Stimulated activated CD4-positive, alpha-beta T cell treated with anti-CD3 and anti-CD28 coated beads, Interleukin-1b, Interleukin-23, amount 100 ng/mL, for 1 hour (primary cell): ENCODE measurements at regions not wholly inside any gene's neighbourhood (a gene's known extent, or its start where the extent isn't known, plus 50 kb on each side); places are given as distances from the start of the nearest gene placed in this dataset.
"Not testable (repeated sequence)": the region's sequence is repeated elsewhere in the genome, so short reads cannot be mapped to it uniquely, and the experiment has no call there.

Source experiments
- DNase-seq, 2 donors: peaks; one replicate each; pipeline ENCODE4 v3.0.0-alpha.2; 2020; ENCODE audit warnings: low read depth in 2 of 2

- no peak for DNase-seq
Observed at GRCh38 chr3:25151281-25151902, 276.7 kb upstream of the RARB start.

GRCh38 chr3:25151903-25152295 lies 276.2 kb upstream of the RARB start:
- no peak for DNase-seq

- no peak for DNase-seq
Observed at GRCh38 chr3:25153136-25153535, 274.9 kb upstream of the RARB start.

GRCh38 chr3:25153561-25153960 lies 274.5 kb upstream of the RARB start:
- DNase-seq = no peak

- no peak for DNase-seq
Observed at GRCh38 chr3:25155652-25156471, 272.2 kb upstream of the RARB start.

GRCh38 chr3:25156626-25157025 lies 271.4 kb upstream of the RARB start:
- no peak for DNase-seq

GRCh38 chr3:25165306-25165705 lies 262.8 kb upstream of the RARB start:
- DNase-seq = no peak

GRCh38 chr3:25166016-25166415 lies 262.0 kb upstream of the RARB start:
- no peak for DNase-seq

GRCh38 chr3:25169151-25169550 lies 258.9 kb upstream of the RARB start:
- no peak for DNase-seq

- no peak for DNase-seq
Observed at GRCh38 chr3:25170021-25170420, 258.0 kb upstream of the RARB start.

- DNase-seq = no peak
Observed at GRCh38 chr3:25171118-25171807, 256.8 kb upstream of the RARB start.

GRCh38 chr3:25171897-25172296 lies 256.2 kb upstream of the RARB start:
- no peak for DNase-seq

- no peak for DNase-seq
Observed at GRCh38 chr3:25173606-25174005, 254.5 kb upstream of the RARB start.

- DNase-seq = no peak
Observed at GRCh38 chr3:25174251-25174650, 253.8 kb upstream of the RARB start.

GRCh38 chr3:25177041-25177440 lies 251.0 kb upstream of the RARB start:
- DNase-seq = no peak

GRCh38 chr3:25178672-25179071 lies 249.4 kb upstream of the RARB start:
- DNase-seq = no peak

GRCh38 chr3:25181096-25181495 lies 247.0 kb upstream of the RARB start:
- no peak for DNase-seq

GRCh38 chr3:25182794-25183193 lies 245.3 kb upstream of the RARB start:
- DNase-seq = no peak

GRCh38 chr3:25184641-25185250 lies 243.3 kb upstream of the RARB start:
- no peak for DNase-seq

- DNase-seq = no peak
Observed at GRCh38 chr3:25191673-25192072, 236.4 kb upstream of the RARB start.

GRCh38 chr3:25199567-25199966 lies 228.5 kb upstream of the RARB start:
- DNase-seq = not testable (repeated sequence)

- no peak for DNase-seq
Observed at GRCh38 chr3:25212736-25213135, 215.3 kb upstream of the RARB start.
